Heart left ventricle (tissue), 13 donors: ENCODE measurements at regions not wholly inside any gene's neighbourhood (a gene's known extent, or its start where the extent isn't known, plus 50 kb on each side); places are given as distances from the start of the nearest gene placed in this dataset.

Experiments used
- POLR2A ChIP-seq, 2 donors: fragments of 450-650 bp; IDR thresholded peaks; one replicate each; pipeline ENCODE4 v1.6.1; 2017; ENCODE audit warnings: antibody characterized with exemption in 2 of 2, mild to moderate bottlenecking in 2 of 2, moderate library complexity in 2 of 2
- TF ChIP-seq, protein P1 (sequence below), 12 donors: fragments of 200-600 bp; sonication (generic) in 4 of 12; IDR thresholded peaks; one replicate each; pipeline versions ENCODE4 v1.5.0 to v1.8.0; 2018 to 2022; ENCODE audit warnings: antibody characterized with exemption in 12 of 12, mild to moderate bottlenecking in 5 of 12
- donor health status: ischemic (EF 13 %, LVEDD 7.1; RV severe dilation, severe dysfunction).
- donor health status: DM: no; HTN: yes; CAD: no.
- donor health status: DM: no; HTN: no; CAD: no.
- donor health status: ischemic (EF 25% LVEDD 6.9; RV normal size, moderate dysfunction).
- donor health status: ischemic (EF 25% LVEDD 5.7; RV mildly dilated, moderate dysfunction).
- donor health status: ischemic (EF 35%, LVEDD 5.7; RV mildly dilated, moderate dysfunction).
- donor health status: nonischemic (EF 11% LVEDD 7.7; RV severe dilation, severe dysfunction).
- donor health status: DM: yes; HTN: yes; CAD: no.
- donor health status: PGD.
- donor health status: ischemic (EF 29% LVEDD 5.4; RV normal size, mild dysfunction).
- donor health status: nonischemic (EF 23%, LVEDD 6.1; RV moderate dilation, normal function).

DNA sequence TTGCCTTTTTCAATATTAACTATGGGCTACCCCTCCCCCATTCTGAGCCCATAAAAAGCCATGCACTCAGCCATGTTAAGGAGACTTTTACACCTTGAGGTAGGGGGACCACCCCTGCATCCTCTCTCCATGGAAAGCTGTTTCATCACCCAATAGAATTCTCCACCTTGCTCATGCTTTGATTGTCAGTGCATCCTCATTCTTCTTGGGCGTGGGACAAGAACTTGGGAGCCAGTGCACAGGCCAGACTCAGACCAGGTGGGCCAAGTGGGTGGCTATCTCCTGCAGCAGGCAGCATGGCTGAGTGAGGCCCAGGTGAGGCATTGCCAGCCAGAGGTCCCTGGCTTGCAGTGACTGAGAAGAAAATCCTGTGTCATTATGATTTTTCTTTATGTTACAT, 357.4 kb upstream of the CDIN1 start:
- TF ChIP-seq, protein P1, sequence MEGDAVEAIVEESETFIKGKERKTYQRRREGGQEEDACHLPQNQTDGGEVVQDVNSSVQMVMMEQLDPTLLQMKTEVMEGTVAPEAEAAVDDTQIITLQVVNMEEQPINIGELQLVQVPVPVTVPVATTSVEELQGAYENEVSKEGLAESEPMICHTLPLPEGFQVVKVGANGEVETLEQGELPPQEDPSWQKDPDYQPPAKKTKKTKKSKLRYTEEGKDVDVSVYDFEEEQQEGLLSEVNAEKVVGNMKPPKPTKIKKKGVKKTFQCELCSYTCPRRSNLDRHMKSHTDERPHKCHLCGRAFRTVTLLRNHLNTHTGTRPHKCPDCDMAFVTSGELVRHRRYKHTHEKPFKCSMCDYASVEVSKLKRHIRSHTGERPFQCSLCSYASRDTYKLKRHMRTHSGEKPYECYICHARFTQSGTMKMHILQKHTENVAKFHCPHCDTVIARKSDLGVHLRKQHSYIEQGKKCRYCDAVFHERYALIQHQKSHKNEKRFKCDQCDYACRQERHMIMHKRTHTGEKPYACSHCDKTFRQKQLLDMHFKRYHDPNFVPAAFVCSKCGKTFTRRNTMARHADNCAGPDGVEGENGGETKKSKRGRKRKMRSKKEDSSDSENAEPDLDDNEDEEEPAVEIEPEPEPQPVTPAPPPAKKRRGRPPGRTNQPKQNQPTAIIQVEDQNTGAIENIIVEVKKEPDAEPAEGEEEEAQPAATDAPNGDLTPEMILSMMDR (IDR thresholded peaks at IDR 0.05): no peak
- no peak for TF ChIP-seq POLR2A (IDR thresholded peaks at IDR 0.05)
